ENCODE measurements at regions not wholly inside any gene's neighbourhood (a gene's known extent, or its start where the extent isn't known, plus 50 kb on each side); places are given as distances from the start of the nearest gene placed in this dataset.

DNA sequence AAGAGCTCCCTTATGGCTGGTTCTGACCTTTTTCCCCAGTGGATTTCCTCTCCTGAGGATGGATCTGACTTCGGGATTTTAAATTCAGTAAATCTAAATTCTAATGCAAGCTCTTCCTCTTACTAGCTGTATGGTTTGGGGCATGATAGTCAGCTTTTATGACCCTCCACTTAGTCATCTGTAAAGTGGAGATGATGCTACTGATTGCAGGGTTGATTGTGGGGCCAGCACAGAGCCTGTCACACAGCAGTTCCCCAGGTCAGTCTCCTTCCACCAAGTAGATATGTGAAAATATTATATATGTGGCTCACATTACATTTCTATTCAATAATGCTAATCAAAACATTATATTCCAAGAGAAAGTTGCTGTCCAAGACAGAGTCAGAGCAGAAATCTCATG, 141.3 kb upstream of the UBE2E1 start:
- DNase-seq (ENCODE audit: low read depth, low spot score) = no peak
- H3K9ac ChIP-seq (replicated peaks; ENCODE audit: extremely low read depth, insufficient read depth, low read length) = no peak overlapping the region

DNA sequence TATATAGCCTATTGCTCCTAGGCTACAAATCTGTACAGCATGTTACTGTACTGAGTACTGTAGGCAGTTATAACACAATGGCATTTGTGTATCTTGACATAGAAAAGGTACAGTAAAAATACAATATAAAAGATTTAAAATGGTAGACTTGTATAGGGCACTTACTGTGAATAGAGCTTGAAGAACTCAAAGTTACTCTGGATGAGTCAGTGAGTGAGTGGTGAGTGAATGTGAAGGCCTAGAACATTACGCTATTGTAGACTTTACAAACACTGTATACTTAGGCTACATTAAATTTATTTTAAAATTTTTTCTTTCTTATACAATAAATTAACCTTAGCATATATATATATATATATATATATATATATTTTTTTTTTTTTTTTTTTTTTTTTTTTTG, 140.0 kb upstream of the UBE2E1 start:
- no TSS peak for BruUV-seq (replicated peaks)
- dilution Hi-C loops (cut with MboI; ENCODE audit: extremely low pct_ligation_motif_present, low sequenced_read_pairs) = no loop called here
- TF ChIP-seq, protein P1, sequence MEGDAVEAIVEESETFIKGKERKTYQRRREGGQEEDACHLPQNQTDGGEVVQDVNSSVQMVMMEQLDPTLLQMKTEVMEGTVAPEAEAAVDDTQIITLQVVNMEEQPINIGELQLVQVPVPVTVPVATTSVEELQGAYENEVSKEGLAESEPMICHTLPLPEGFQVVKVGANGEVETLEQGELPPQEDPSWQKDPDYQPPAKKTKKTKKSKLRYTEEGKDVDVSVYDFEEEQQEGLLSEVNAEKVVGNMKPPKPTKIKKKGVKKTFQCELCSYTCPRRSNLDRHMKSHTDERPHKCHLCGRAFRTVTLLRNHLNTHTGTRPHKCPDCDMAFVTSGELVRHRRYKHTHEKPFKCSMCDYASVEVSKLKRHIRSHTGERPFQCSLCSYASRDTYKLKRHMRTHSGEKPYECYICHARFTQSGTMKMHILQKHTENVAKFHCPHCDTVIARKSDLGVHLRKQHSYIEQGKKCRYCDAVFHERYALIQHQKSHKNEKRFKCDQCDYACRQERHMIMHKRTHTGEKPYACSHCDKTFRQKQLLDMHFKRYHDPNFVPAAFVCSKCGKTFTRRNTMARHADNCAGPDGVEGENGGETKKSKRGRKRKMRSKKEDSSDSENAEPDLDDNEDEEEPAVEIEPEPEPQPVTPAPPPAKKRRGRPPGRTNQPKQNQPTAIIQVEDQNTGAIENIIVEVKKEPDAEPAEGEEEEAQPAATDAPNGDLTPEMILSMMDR (IDR thresholded peaks at IDR 0.05; ENCODE audit: extremely low read depth in 1 of 2, insufficient read depth in 1 of 2, low read depth in 1 of 2, low read length in 2 of 2) = no peak
- TF ChIP-seq MYC (IDR thresholded peaks at IDR 0.05; ENCODE audit: low read depth, low read length) (no peak), POLR2A (IDR thresholded peaks at IDR 0.05; ENCODE audit: low read depth, low read length) (no peak), GATA2 (IDR thresholded peaks at IDR 0.05; ENCODE audit: insufficient read depth, insufficient read length, low read depth, low read length) (no peak), EZH2 (IDR thresholded peaks at IDR 0.05; ENCODE audit: borderline replicate concordance, low read depth, low read length, severe bottlenecking) (no peak), POLR2AphosphoS5 (IDR thresholded peaks at IDR 0.05; ENCODE audit: insufficient read depth, low read depth, low read length) (no peak)
- TF ChIP-seq, protein P2, sequence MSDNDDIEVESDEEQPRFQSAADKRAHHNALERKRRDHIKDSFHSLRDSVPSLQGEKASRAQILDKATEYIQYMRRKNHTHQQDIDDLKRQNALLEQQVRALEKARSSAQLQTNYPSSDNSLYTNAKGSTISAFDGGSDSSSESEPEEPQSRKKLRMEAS (IDR thresholded peaks at IDR 0.05; ENCODE audit: insufficient read depth, insufficient read length) = no peak
- H3K79me2 ChIP-seq (ENCODE audit: control insufficient read depth, insufficient read depth, low read length) = no peaks in the 10 kb centered on the region
- ChIA-PET CTCF (interaction anchor here (1.1 kb wide), 1 partner anchor 8 kb away, joined by 4 read pairs; no protein-coding TSS in a partner anchor), POLR2A (interaction anchor here (0.7 kb wide), 1 partner anchor 59 kb away, joined by 3 read pairs; no protein-coding TSS in a partner anchor)
- no peaks in the 10 kb centered on the region for H3K9me1 ChIP-seq (replicated peaks; ENCODE audit: control insufficient read depth, extremely low read depth, insufficient read depth, low read length)
- intact Hi-C loops (cut with micrococcal nuclease) = no loop called here
- no peak for DNase-seq (ENCODE audit: low read depth, low spot score)
- no peak overlapping the region for H3K4me3 ChIP-seq (replicated peaks in 1 of 3; ENCODE audit: insufficient read depth in 1 of 3, low read depth in 1 of 3, low read length in 3 of 3)
- H3K27ac ChIP-seq (ENCODE audit: insufficient read depth, low read depth, low read length) = no peak overlapping the region
- peaks cover 13% of the 10 kb centered on the region for H3K4me1 ChIP-seq (ENCODE audit: control insufficient read depth, extremely low read depth, insufficient read depth, low read length)
- no peaks in the 10 kb centered on the region for H3K36me3 ChIP-seq (ENCODE audit: control insufficient read depth in 2 of 2, extremely low read depth in 1 of 2, insufficient read depth in 2 of 2, low read length in 2 of 2)
- no peak for FAIRE-seq
- no peak overlapping the region for H3K4me2 ChIP-seq (ENCODE audit: insufficient read depth, low read length)
- H2AFZ ChIP-seq (ENCODE audit: low read depth, low read length) = no peak overlapping the region
- H3K27me3 ChIP-seq (ENCODE audit: control insufficient read depth in 2 of 2, insufficient read depth in 2 of 2, low read length in 2 of 2) = no peaks in the 10 kb centered on the region
- H3K9ac ChIP-seq (replicated peaks; ENCODE audit: extremely low read depth, insufficient read depth, low read length) = no peak overlapping the region
- no peaks in the 10 kb centered on the region for H3K9me3 ChIP-seq (replicated peaks; ENCODE audit: control insufficient read depth, insufficient read depth, low read length)
- H4K20me1 ChIP-seq (replicated peaks; ENCODE audit: control insufficient read depth, extremely low read depth, insufficient read depth, low read length) = no peaks in the 10 kb centered on the region

More for the DNA sequence above, 141.3 kb upstream of the UBE2E1 start:
- H3K27ac ChIP-seq (ENCODE audit: insufficient read depth, low read depth, low read length) = no peak overlapping the region
- TF ChIP-seq POLR2A (IDR thresholded peaks at IDR 0.05; ENCODE audit: low read depth, low read length) = no peak
- peak; percentile 85 for TF ChIP-seq GATA2 (IDR thresholded peaks at IDR 0.05; ENCODE audit: insufficient read depth, insufficient read length, low read depth, low read length)
- no peak overlapping the region for H3K4me3 ChIP-seq (replicated peaks in 1 of 3; ENCODE audit: insufficient read depth in 1 of 3, low read depth in 1 of 3, low read length in 3 of 3)
- no peak overlapping the region for H3K4me2 ChIP-seq (ENCODE audit: insufficient read depth, low read length)
- no peaks in the 10 kb centered on the region for H3K79me2 ChIP-seq (ENCODE audit: control insufficient read depth, insufficient read depth, low read length)
- H4K20me1 ChIP-seq (replicated peaks; ENCODE audit: control insufficient read depth, extremely low read depth, insufficient read depth, low read length) = no peaks in the 10 kb centered on the region
- BruUV-seq (replicated peaks) = no TSS peak
- ChIA-PET CTCF (interaction anchor here (0.7 to 1.6 kb wide), 2 partner anchors 11 to 15 kb away, joined by 3 to 9 read pairs; no protein-coding TSS in a partner anchor), POLR2A (interaction anchor here (0.6 kb wide), 1 partner anchor 241 kb away, joined by 9 read pairs; no protein-coding TSS in a partner anchor)
- no peak for FAIRE-seq
- H3K9me3 ChIP-seq (replicated peaks; ENCODE audit: control insufficient read depth, insufficient read depth, low read length) = no peaks in the 10 kb centered on the region
- intact Hi-C loops (cut with micrococcal nuclease) (no loop called here), dilution Hi-C loops (cut with MboI; ENCODE audit: extremely low pct_ligation_motif_present, low sequenced_read_pairs) (no loop called here)
- H3K9me1 ChIP-seq (replicated peaks; ENCODE audit: control insufficient read depth, extremely low read depth, insufficient read depth, low read length) = no peaks in the 10 kb centered on the region
- H2AFZ ChIP-seq (ENCODE audit: low read depth, low read length) = no peak overlapping the region
- H3K27me3 ChIP-seq (ENCODE audit: control insufficient read depth in 2 of 2, insufficient read depth in 2 of 2, low read length in 2 of 2) = no peaks in the 10 kb centered on the region
- H3K4me1 ChIP-seq (ENCODE audit: control insufficient read depth, extremely low read depth, insufficient read depth, low read length) = peaks cover 13% of the 10 kb centered on the region
- H3K36me3 ChIP-seq (ENCODE audit: control insufficient read depth in 2 of 2, extremely low read depth in 1 of 2, insufficient read depth in 2 of 2, low read length in 2 of 2) = no peaks in the 10 kb centered on the region

All from endothelial cell of umbilical vein (primary cell).